Smooth muscle cell (in vitro differentiated cells): ENCODE measurements at regions not wholly inside any gene's neighbourhood (a gene's known extent, or its start where the extent isn't known, plus 50 kb on each side); places are given as distances from the start of the nearest gene placed in this dataset.

ENCODE experiments used
- DNase-seq: peaks from one replicate; lab custom pipeline; 2025; ENCODE audit not compliant: unreplicated experiment; lab: John Stamatoyannopoulos, UW
- H2AFZ ChIP-seq: fragments of 200-600 bp; sonication (generic); 2 replicates; pipeline ENCODE4 v1.6.0; 2016; ENCODE audit warnings: antibody characterized with exemption, low read depth, mild to moderate bottlenecking
- H3F3A ChIP-seq: fragments of 200-600 bp; sonication (generic); 2 replicates; pipeline ENCODE4 v1.6.0; 2017; ENCODE audit warnings: antibody characterized with exemption, low read depth
- H3K27ac ChIP-seq: fragments of 200-600 bp; sonication (generic); 2 replicates; pipeline ENCODE4 v1.5.1; 2016; ENCODE audit warnings: low read depth, mild to moderate bottlenecking
- H3K27me3 ChIP-seq: fragments of 200-600 bp; sonication (generic); 2 replicates; pipeline ENCODE4 v1.6.1; 2016; ENCODE audit warnings: low read depth, mild to moderate bottlenecking
- H3K36me3 ChIP-seq: fragments of 200-600 bp; sonication (generic); 2 replicates; pipeline ENCODE4 v1.5.1; 2016; ENCODE audit warnings: low read depth
- H3K4me1 ChIP-seq: fragments of 200-600 bp; sonication (generic); 2 replicates; pipeline ENCODE4 v1.5.1; 2016; ENCODE audit warnings: low read depth
- H3K4me2 ChIP-seq: fragments of 200-600 bp; sonication (generic); 2 replicates; pipeline ENCODE4 v1.6.0; 2016; ENCODE audit warnings: mild to moderate bottlenecking
- H3K4me3 ChIP-seq: fragments of 200-600 bp; sonication (generic); 2 replicates; pipeline ENCODE4 v1.5.1; 2016; ENCODE audit warnings: mild to moderate bottlenecking
- H3K79me2 ChIP-seq: fragments of 200-600 bp; sonication (generic); 2 replicates; pipeline ENCODE4 v1.6.0; 2016; ENCODE audit warnings: low read depth, mild to moderate bottlenecking
- H3K9ac ChIP-seq: fragments of 200-600 bp; sonication (generic); 2 replicates; pipeline ENCODE4 v1.6.0; 2016; ENCODE audit warnings: low read depth
- H3K9me3 ChIP-seq: fragments of 200-600 bp; sonication (generic); replicated peaks from 2 replicates; pipeline ENCODE4 v1.5.1; 2016; ENCODE audit warnings: low read depth
- H4K20me1 ChIP-seq: fragments of 200-600 bp; sonication (generic); 2 replicates; pipeline ENCODE4 v1.6.0; 2016; ENCODE audit warnings: low read depth
- CTCF ChIP-seq: fragments of 200-600 bp; sonication (generic); IDR thresholded peaks from 2 replicates; pipeline ENCODE4 v1.5.1; 2017; ENCODE audit warnings: borderline replicate concordance, mild to moderate bottlenecking, antibody characterized with exemption; ENCODE audit not compliant: insufficient read depth, poor library complexity, severe bottlenecking
- WGBS: methylation state at CpG from one replicate; pipeline ENCODE4 v1.1.7; 2016; ENCODE audit warnings: low lambda C conversion rate; 5-methylcytosine and 5-hydroxymethylcytosine counted together

- Histone ChIP-seq H3K4me1 (no peaks in the 10 kb centered on the region), H4K20me1 (no peaks in the 10 kb centered on the region), H3K9ac (no peak overlapping the region), H3K4me3 (no peak overlapping the region), H3K27ac (no peak overlapping the region), H3K4me2 (no peak overlapping the region), H2AFZ (no peak overlapping the region), H3K9me3 (no peaks in the 10 kb centered on the region), H3K27me3 (no peaks in the 10 kb centered on the region), H3F3A (no peaks in the 10 kb centered on the region), H3K36me3 (no peaks in the 10 kb centered on the region), H3K79me2 (no peaks in the 10 kb centered on the region)
- no peak for TF ChIP-seq CTCF
- whole genome bisulfite sequencing = 26% methylated on average over 1 of the region's 1 CpG
- DNase-seq = no peak
These were observed 592.2 kb downstream of the ANXA1 start for GRCh38 chr9:73743826-73744225.

- DNase-seq = no peak
- Histone ChIP-seq H2AFZ (no peak overlapping the region), H3K36me3 (no peaks in the 10 kb centered on the region), H3K79me2 (no peaks in the 10 kb centered on the region), H3K9ac (no peak overlapping the region), H3K4me1 (no peaks in the 10 kb centered on the region), H3F3A (no peaks in the 10 kb centered on the region), H4K20me1 (no peaks in the 10 kb centered on the region), H3K4me2 (no peak overlapping the region), H3K27ac (no peak overlapping the region), H3K9me3 (no peaks in the 10 kb centered on the region), H3K4me3 (no peak overlapping the region), H3K27me3 (no peaks in the 10 kb centered on the region)
- TF ChIP-seq CTCF = no peak
- 94% methylated on average over 3 of the region's 3 CpGs for WGBS
These were observed 593.9 kb downstream of the ANXA1 start for GRCh38 chr9:73745598-73745997.

DNA sequence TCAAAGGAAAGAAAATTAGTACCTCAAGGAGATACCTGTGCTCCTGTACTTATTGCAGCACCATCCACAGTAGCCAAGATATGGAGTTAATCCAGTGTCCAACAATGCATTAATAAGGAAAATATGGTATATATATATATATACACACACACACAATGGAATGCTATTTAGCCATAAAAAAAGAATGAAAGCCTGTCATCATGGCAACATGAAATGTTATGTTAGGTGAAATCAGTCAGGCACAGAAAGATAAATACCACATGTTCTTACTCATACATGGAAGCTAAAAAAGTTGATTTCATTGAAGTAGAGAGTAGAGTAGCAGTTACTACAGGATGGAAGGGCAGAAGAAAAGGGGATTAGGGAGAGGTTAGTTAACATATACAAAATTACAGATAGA, 601.5 kb downstream of the ANXA1 start:
- Histone ChIP-seq H4K20me1 (no peaks in the 10 kb centered on the region), H3K4me1 (no peaks in the 10 kb centered on the region), H3K36me3 (no peaks in the 10 kb centered on the region), H3K27ac (no peak overlapping the region), H3K9me3 (no peaks in the 10 kb centered on the region), H3K79me2 (no peaks in the 10 kb centered on the region), H2AFZ (no peak overlapping the region), H3K4me2 (no peak overlapping the region), H3F3A (no peaks in the 10 kb centered on the region), H3K27me3 (no peaks in the 10 kb centered on the region), H3K9ac (no peak overlapping the region), H3K4me3 (no peak overlapping the region)
- DNase-seq = no peak
- no peak for TF ChIP-seq CTCF

DNA sequence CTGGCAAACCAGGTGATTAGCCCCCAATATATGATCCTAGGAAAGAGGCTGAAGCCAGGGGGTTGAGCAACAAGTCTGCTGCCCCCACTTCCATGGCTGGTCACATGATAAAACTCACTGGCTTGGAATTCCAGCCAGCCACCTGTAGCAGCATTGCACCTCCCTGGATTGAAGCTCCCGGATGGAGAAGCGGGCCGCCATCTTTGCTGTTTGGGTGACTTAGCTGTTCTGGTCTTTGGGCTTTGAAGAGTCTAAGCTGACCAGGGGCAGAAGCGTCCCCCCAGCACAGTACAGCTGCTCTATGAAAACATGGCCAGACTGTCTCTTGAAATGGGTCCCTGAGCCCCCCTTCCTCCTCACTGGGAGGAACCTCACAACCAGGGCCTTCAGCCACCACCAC, 610.2 kb downstream of the ANXA1 start:
- H3K4me3 ChIP-seq = no peak overlapping the region

More for the DNA sequence above, 610.2 kb downstream of the ANXA1 start:
- Histone ChIP-seq H3K27ac (no peak overlapping the region), H3K9ac (no peak overlapping the region), H3K4me2 (no peak overlapping the region), H3K9me3 (no peaks in the 10 kb centered on the region), H3K27me3 (no peaks in the 10 kb centered on the region), H4K20me1 (no peaks in the 10 kb centered on the region), H3F3A (no peaks in the 10 kb centered on the region), H3K4me1 (no peaks in the 10 kb centered on the region), H2AFZ (no peak overlapping the region), H3K36me3 (no peaks in the 10 kb centered on the region), H3K79me2 (no peaks in the 10 kb centered on the region)
- no peak for TF ChIP-seq CTCF
- DNase-seq = no peak
- WGBS = 93% methylated on average over 4 of the region's 4 CpGs
